Aorta (tissue), 5 donors: ENCODE measurements at regions not wholly inside any gene's neighbourhood (a gene's known extent, or its start where the extent isn't known, plus 50 kb on each side); places are given as distances from the start of the nearest gene placed in this dataset.
"Not testable (repeated sequence)": the region's sequence is repeated elsewhere in the genome, so short reads cannot be mapped to it uniquely, and the experiment has no call there.

Experiments
- ATAC-seq: fragments of 200-7000 bp; cut with Tn5 transposase; one replicate; pipeline ENCODE4 v1.9.1; 2022; ENCODE audit warnings: moderate library complexity; ENCODE audit not compliant: low FRiP score
- DNase-seq, 2 donors: peaks; one replicate each; pipeline ENCODE4 v3.0.0-alpha.2; 2020
- H3K27ac ChIP-seq, 2 donors: one replicate each; pipeline ENCODE4 v1.5.1; 2013; ENCODE audit warnings: low read length in 2 of 2, mild to moderate bottlenecking in 2 of 2, moderate library complexity in 2 of 2, control low read depth in 1 of 2, inconsistent platforms in 1 of 2, low read depth in 1 of 2
- H3K27me3 ChIP-seq, 2 donors: one replicate each; pipeline ENCODE4 v1.6.1; 2013; ENCODE audit warnings: control low read depth in 1 of 2, low read length in 1 of 2, mild to moderate bottlenecking in 1 of 2, moderate library complexity in 1 of 2; ENCODE audit not compliant: insufficient read depth in 2 of 2, control insufficient read depth in 1 of 2
- H3K36me3 ChIP-seq, 2 donors: one replicate each; pipeline ENCODE4 v1.6.1; 2013; ENCODE audit warnings: control low read depth in 1 of 2, low read length in 1 of 2, mild to moderate bottlenecking in 1 of 2; ENCODE audit not compliant: insufficient read depth in 2 of 2, control insufficient read depth in 1 of 2
- H3K4me1 ChIP-seq, 2 donors: one replicate each; pipeline ENCODE4 v1.6.1; 2013; ENCODE audit warnings: low read length in 2 of 2, control low read depth in 1 of 2, mild to moderate bottlenecking in 1 of 2, moderate library complexity in 1 of 2; ENCODE audit not compliant: insufficient read depth in 2 of 2, control insufficient read depth in 1 of 2
- H3K4me3 ChIP-seq, 2 donors: one replicate each; pipeline ENCODE4 v1.5.1; 2013; ENCODE audit warnings: low read length in 2 of 2, control low read depth in 1 of 2, mild to moderate bottlenecking in 1 of 2
- H3K9me3 ChIP-seq: one replicate; pipeline ENCODE4 v1.6.1; 2013; ENCODE audit warnings: mild to moderate bottlenecking, low read length; ENCODE audit not compliant: control insufficient read depth
- WGBS, 2 donors: extraction: QIAGEN DNeasy Blood & Tissue Kit; methylation state at CpG; one replicate each; pipeline ENCODE4 v1.1.7; 2013; 5-methylcytosine and 5-hydroxymethylcytosine counted together
- intact Hi-C, 2 donors: fragments of 100-400 bp; cut with DNase I; formaldehyde crosslinking; loops; one replicate each; pipeline versions ENCODE4 v1.14.2 to v1.15.0; 2022
- donor health status: healthy with polysubstance abuse.
- donor health status: Bipolar disorder and iron deficiency.
- donor health status: DM: no; HTN: no; CAD: no.
- donor health status: DM: no; HTN: no; CAD: no.
- donor health status: DM: yes; HTN: yes; CAD: no.

GRCh38 chr3:59240666-59241255 is 190.9 kb upstream of the CFAP20DC start:
- H3K36me3 ChIP-seq: no peaks in the 10 kb centered on the region
- no peaks in the 10 kb centered on the region for H3K4me1 ChIP-seq
- no peak overlapping the region for H3K4me3 ChIP-seq
- H3K27me3 ChIP-seq: peaks cover 0 to 2% of the 10 kb centered on the region in 2 donors
- DNase-seq (no peak), ATAC-seq (no peak)
- no peaks in the 10 kb centered on the region for H3K9me3 ChIP-seq
- no peak overlapping the region for H3K27ac ChIP-seq
- WGBS, 2 donors: 60 to 73% methylated on average over 2 of the region's 2 CpGs
- intact Hi-C loops: no loop called here

- Histone ChIP-seq H3K36me3 (no peaks in the 10 kb centered on the region), H3K4me3 (no peak overlapping the region), H3K27ac (no peak overlapping the region), H3K4me1 (no peaks in the 10 kb centered on the region), H3K9me3 (no peaks in the 10 kb centered on the region), H3K27me3 (peaks cover 0 to 2% of the 10 kb centered on the region in 2 donors)
- intact Hi-C loops: no loop called here
- no peak for ATAC-seq
- 86 to 88% methylated on average over 6 of the region's 6 CpGs for WGBS, 2 donors
- no peak for DNase-seq
Measured at GRCh38 chr3:59237121-59237520, 187.3 kb upstream of the CFAP20DC start.

- no peak overlapping the region for H3K27ac ChIP-seq
- no peaks in the 10 kb centered on the region for H3K36me3 ChIP-seq
- H3K9me3 ChIP-seq: no peaks in the 10 kb centered on the region
- no peaks in the 10 kb centered on the region for H3K4me1 ChIP-seq
- intact Hi-C loops: no loop called here
- ATAC-seq (no peak), DNase-seq (no peak)
- H3K27me3 ChIP-seq: peaks cover 0 to 2% of the 10 kb centered on the region in 2 donors
- WGBS, 2 donors: 66 to 71% methylated on average over 3 of the region's 3 CpGs
- no peak overlapping the region for H3K4me3 ChIP-seq
Measured at GRCh38 chr3:59235634-59236012, 185.8 kb upstream of the CFAP20DC start.

GRCh38 chr3:59234884-59235633 is 185.2 kb upstream of the CFAP20DC start:
- WGBS, 2 donors: 59 to 64% methylated on average over 2 of the region's 2 CpGs
- H3K9me3 ChIP-seq: peaks cover 1% of the 10 kb centered on the region
- H3K27ac ChIP-seq: no peak overlapping the region
- ATAC-seq (no peak), DNase-seq (no peak)
- intact Hi-C loops: no loop called here
- no peak overlapping the region for H3K4me3 ChIP-seq
- no peaks in the 10 kb centered on the region for H3K36me3 ChIP-seq
- peaks cover 0 to 2% of the 10 kb centered on the region in 2 donors for H3K27me3 ChIP-seq
- no peaks in the 10 kb centered on the region for H3K4me1 ChIP-seq

GRCh38 chr3:59230379-59230778 is 180.6 kb upstream of the CFAP20DC start:
- H3K27me3 ChIP-seq, intact Hi-C loops, ATAC-seq, H3K36me3 ChIP-seq, H3K9me3 ChIP-seq, H3K4me3 ChIP-seq, H3K4me1 ChIP-seq, H3K27ac ChIP-seq, DNase-seq: not testable (repeated sequence)
- WGBS, 2 donors: 56 to 70% methylated on average over 2 of the region's 2 CpGs

- Histone ChIP-seq H3K27me3 (no peaks in the 10 kb centered on the region), H3K9me3 (no peaks in the 10 kb centered on the region), H3K4me1 (no peaks in the 10 kb centered on the region), H3K36me3 (no peaks in the 10 kb centered on the region), H3K27ac (no peak overlapping the region), H3K4me3 (no peak overlapping the region)
- intact Hi-C loops: no loop called here
- DNase-seq (no peak), ATAC-seq (no peak)
Measured at GRCh38 chr3:59213860-59214259, 164.0 kb upstream of the CFAP20DC start.

GRCh38 chr3:59212128-59212779 is 162.4 kb upstream of the CFAP20DC start:
- no peaks in the 10 kb centered on the region for H3K9me3 ChIP-seq
- H3K27me3 ChIP-seq: no peaks in the 10 kb centered on the region
- intact Hi-C loops: no loop called here
- no peaks in the 10 kb centered on the region for H3K4me1 ChIP-seq
- ATAC-seq (no peak), DNase-seq (no peak)
- H3K27ac ChIP-seq: no peak overlapping the region
- no peak overlapping the region for H3K4me3 ChIP-seq
- H3K36me3 ChIP-seq: no peaks in the 10 kb centered on the region

- Histone ChIP-seq H3K27ac (no peak overlapping the region), H3K4me1 (no peaks in the 10 kb centered on the region), H3K36me3 (no peaks in the 10 kb centered on the region), H3K4me3 (no peak overlapping the region), H3K9me3 (peaks cover 2% of the 10 kb centered on the region), H3K27me3 (no peaks in the 10 kb centered on the region)
- WGBS, 2 donors: 61 to 62% methylated on average over 2 of the region's 2 CpGs
- intact Hi-C loops: no loop called here
- ATAC-seq (no peak), DNase-seq (no peak)
Measured at GRCh38 chr3:59210260-59210659, 160.4 kb upstream of the CFAP20DC start.

GRCh38 chr3:59192473-59192872 is 142.6 kb upstream of the CFAP20DC start:
- Histone ChIP-seq H3K36me3 (no peaks in the 10 kb centered on the region), H3K4me3 (no peak overlapping the region), H3K27ac (no peak overlapping the region), H3K4me1 (no peaks in the 10 kb centered on the region), H3K9me3 (no peaks in the 10 kb centered on the region), H3K27me3 (no peaks in the 10 kb centered on the region)
- intact Hi-C loops: no loop called here
- DNase-seq: no peak
- ATAC-seq: no peak
